ACC112 (cell line): ENCODE measurements at regions not wholly inside any gene's neighbourhood (a gene's known extent, or its start where the extent isn't known, plus 50 kb on each side); places are given as distances from the start of the nearest gene placed in this dataset.
A peak's percentile ranks its signal among the peaks of the same experiment; 100 is the strongest.

Source experiments
- H2AFZ ChIP-seq: fragments of 200-600 bp; sonication (generic); one replicate; pipeline ENCODE4 v1.6.0; 2017; ENCODE audit warnings: antibody characterized with exemption, low read length; ENCODE audit not compliant: unreplicated experiment
- H3K27ac ChIP-seq: fragments of 200-600 bp; sonication (generic); 2 replicates; pipeline ENCODE4 v1.5.1; 2014; ENCODE audit warnings: low read depth, mild to moderate bottlenecking, antibody characterized with exemption, low read length, moderate library complexity
- H3K27me3 ChIP-seq: fragments of 200-600 bp; sonication (generic); 2 replicates; pipeline ENCODE4 v1.6.1; 2014; ENCODE audit warnings: mild to moderate bottlenecking, antibody characterized with exemption, low read length, moderate library complexity, mixed read lengths; ENCODE audit not compliant: insufficient read depth
- H3K36me3 ChIP-seq: fragments of 200-600 bp; sonication (generic); 2 replicates; pipeline ENCODE4 v1.6.1; 2016; ENCODE audit warnings: mild to moderate bottlenecking, antibody characterized with exemption, low read length, moderate library complexity, mixed read lengths; ENCODE audit not compliant: insufficient read depth
- H3K4me1 ChIP-seq: fragments of 200-600 bp; sonication (generic); one replicate; pipeline ENCODE4 v1.6.1; 2016; ENCODE audit warnings: low read length, mixed read lengths; ENCODE audit not compliant: insufficient read depth, unreplicated experiment, control insufficient read depth
- H3K4me3 ChIP-seq: fragments of 200-600 bp; sonication (generic); 2 replicates; pipeline ENCODE4 v1.5.1; 2014; ENCODE audit warnings: mild to moderate bottlenecking, low read depth, low read length
- H3K79me2 ChIP-seq: fragments of 200-600 bp; sonication (generic); one replicate; pipeline ENCODE4 v1.6.0; 2016; ENCODE audit warnings: low read length; ENCODE audit not compliant: control insufficient read depth, unreplicated experiment, insufficient read depth

DNA sequence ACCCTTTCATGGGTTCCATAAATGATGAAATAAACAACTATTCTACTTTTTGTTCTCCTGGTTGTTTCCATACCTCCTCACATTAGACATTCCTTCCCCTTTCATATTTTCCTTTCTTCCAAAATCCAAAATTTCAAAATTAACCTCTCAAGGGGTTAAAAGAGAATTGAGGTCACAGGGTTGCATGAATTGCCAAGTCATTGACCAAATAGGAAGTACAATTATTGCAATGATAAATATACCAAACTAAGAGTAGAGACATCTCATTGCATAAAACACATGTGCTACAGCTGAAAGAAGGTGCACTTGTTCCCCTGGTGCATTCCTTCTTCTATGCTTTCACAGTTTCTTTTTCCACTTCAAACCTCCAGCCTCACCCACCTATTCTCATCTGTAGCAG, 136.1 kb downstream of the KCTD12 start:
- no peak overlapping the region for H2AFZ ChIP-seq
- no peak overlapping the region for H3K4me3 ChIP-seq
- no peak overlapping the region for H3K27ac ChIP-seq
- peaks cover 3% of the 10 kb centered on the region for H3K4me1 ChIP-seq
- no peaks in the 10 kb centered on the region for H3K36me3 ChIP-seq
- H3K27me3 ChIP-seq: no peaks in the 10 kb centered on the region
- no peaks in the 10 kb centered on the region for H3K79me2 ChIP-seq

DNA sequence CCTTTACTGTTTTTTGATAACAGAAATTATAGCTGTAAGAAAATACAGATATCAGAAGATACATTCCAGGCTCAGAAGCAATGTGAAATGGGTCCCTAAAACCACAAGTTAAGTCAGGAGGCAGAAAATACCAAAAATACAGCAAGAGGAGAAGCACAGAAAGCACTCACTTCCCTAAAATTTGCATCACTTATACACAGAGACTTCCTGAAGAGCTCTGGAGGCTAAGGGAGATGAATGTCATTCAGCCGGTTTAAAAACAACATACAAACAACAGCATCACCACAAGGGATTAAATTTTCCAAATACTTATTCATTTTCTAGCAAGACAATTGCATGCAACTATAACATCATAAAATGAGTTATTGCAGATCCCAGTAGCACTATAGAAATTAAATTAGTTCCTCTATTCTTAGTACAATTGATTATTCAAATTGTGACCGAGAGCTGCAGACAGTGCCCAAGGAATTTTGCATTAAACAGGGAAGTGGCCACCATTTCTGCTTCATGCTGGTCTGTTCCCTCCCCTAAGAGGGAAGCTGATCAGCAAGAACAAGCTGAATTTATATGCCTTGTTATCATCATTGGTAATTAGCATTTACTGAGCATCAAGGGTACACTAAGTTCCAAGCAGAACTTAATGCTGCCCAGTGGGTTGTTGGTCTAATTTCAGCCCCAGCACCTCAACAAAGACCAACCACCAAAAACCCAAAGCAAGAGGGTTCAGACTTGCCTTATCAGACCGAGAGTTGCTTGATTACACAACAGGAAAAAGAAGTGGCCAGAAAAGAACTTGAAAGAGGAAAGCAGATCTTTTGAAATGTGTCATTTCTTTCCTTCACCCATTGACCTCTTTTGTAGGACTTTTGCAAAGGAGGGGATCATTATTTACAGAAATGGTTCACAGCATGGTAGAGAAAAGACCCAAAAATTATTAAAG, 140.7 kb downstream of the KCTD12 start:
- H2AFZ ChIP-seq: no peak overlapping the region
- H3K36me3 ChIP-seq: no peaks in the 10 kb centered on the region; the same call in 1 of the 2 replicates
- no peak overlapping the region for H3K27ac ChIP-seq
- H3K27me3 ChIP-seq: no peaks in the 10 kb centered on the region
- peaks cover 3% of the 10 kb centered on the region for H3K4me1 ChIP-seq
- no peak overlapping the region for H3K4me3 ChIP-seq
- H3K79me2 ChIP-seq: no peaks in the 10 kb centered on the region

DNA sequence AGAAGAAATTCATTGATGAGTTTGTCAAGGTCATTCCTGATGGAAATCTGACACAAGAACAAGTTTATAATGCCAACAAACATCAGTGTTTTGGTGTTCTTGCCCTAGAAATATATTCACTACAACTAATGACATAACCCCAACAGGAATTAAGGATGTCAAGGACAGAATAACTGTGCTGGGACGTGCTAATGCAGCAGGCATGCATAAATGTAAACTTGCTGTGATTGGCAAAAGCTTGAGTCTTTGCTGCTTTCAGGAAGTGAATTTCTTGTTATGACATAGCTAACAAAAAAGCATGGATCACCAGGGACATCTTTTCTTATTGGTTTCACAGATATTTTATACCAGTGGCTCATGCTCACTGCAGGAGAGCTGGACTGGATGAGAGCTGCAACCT, 144.6 kb downstream of the KCTD12 start:
- Histone ChIP-seq H3K79me2 (no peaks in the 10 kb centered on the region), H2AFZ (no peak overlapping the region), H3K4me1 (peaks cover 3% of the 10 kb centered on the region), H3K27me3 (no peaks in the 10 kb centered on the region), H3K27ac (no peak overlapping the region), H3K36me3 (no peaks in the 10 kb centered on the region; the same call in 1 of the 2 replicates), H3K4me3 (no peak overlapping the region)

DNA sequence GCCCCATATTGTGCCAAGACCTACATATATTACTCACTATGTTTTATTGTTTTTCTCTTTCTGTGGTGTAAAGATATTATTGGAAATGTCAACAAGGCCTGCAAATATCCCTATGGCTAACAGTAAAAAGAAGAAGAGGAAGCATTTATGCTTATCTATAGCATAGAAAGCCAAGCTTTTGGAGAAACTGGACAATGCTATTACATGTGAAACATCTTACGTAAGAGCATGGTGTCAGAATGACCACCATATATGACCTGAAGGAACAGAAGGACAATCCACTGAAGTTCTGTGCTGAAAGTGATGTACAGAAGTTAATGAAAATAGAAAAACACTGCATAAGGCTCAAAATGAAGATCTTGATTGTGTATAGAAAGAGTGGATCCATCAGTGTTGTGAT, 145.2 kb downstream of the KCTD12 start:
- Histone ChIP-seq H3K4me1 (peaks cover 3% of the 10 kb centered on the region), H3K4me3 (no peak overlapping the region), H2AFZ (no peak overlapping the region), H3K27me3 (no peaks in the 10 kb centered on the region), H3K79me2 (no peaks in the 10 kb centered on the region), H3K27ac (no peak overlapping the region), H3K36me3 (no peaks in the 10 kb centered on the region; the same call in 1 of the 2 replicates)

DNA sequence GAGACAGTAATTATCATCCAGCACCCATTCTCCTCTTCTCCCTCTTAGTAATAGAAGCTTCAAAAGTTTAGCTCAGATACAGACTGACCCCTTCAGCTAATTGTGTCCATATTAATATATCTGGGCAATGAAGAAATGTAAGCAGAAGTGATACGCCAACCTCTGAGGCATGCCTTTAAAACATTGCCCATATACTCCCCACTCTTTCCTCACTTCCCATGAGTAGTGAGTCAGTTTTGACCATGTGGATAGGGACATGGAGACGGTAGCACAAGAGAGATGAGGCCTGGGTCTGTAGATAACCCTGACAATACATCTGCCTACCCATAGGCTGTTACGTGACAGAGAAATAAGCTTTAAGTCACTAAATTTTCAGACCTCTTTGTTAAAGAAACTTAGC, 147.6 kb downstream of the KCTD12 start:
- no peaks in the 10 kb centered on the region for H3K27me3 ChIP-seq
- no peaks in the 10 kb centered on the region for H3K4me1 ChIP-seq
- no peak overlapping the region for H3K4me3 ChIP-seq
- no peaks in the 10 kb centered on the region; the same call in 1 of the 2 replicates for H3K36me3 ChIP-seq
- no peak overlapping the region for H3K27ac ChIP-seq
- no peaks in the 10 kb centered on the region for H3K79me2 ChIP-seq
- H2AFZ ChIP-seq: no peak overlapping the region

DNA sequence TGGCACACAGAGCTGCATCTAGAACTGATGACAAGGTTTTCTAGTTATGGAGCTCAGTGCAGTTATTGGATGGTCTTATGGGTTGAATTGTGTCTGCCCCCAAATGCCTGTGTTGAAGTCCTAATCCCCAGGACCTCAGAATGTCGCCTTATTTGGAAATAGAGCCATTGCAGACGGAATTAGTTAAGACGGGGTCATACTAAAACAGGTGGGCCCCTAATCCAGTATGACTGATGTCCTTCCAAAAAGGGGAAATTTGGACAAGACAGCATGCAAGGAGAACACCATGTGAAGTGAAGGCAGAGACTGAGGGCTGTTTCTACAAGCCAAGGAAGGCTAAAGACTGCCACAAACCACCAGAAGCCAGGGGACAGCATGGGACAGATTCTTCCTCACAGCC, 148.7 kb downstream of the KCTD12 start:
- H3K27ac ChIP-seq: no peak overlapping the region
- H3K79me2 ChIP-seq: no peaks in the 10 kb centered on the region
- H3K4me3 ChIP-seq: no peak overlapping the region
- H2AFZ ChIP-seq: no peak overlapping the region
- H3K4me1 ChIP-seq: no peaks in the 10 kb centered on the region
- H3K27me3 ChIP-seq: no peaks in the 10 kb centered on the region
- H3K36me3 ChIP-seq: no peaks in the 10 kb centered on the region; the same call in 1 of the 2 replicates

DNA sequence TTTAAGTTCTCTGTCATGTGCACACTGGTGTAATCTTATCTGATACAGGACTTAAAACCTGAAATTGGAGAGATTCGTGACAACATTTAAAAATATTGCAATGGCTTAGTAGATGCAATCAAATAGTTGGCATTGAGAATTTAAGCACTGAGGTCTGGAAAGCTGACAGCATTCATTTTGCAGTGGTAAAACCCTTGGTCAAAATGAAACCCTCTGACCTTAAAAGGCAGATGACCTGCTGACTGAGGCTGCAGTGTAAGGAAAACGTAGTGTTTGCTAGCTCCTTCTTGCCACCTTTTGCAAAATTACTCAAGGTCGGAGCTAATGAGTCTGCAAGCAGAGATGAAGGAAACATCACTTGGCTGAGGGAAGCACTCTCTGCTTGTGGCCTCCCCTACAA, 150.6 kb downstream of the KCTD12 start:
- Histone ChIP-seq H3K36me3 (no peaks in the 10 kb centered on the region; the same call in 1 of the 2 replicates), H3K27ac (no peak overlapping the region), H3K27me3 (no peaks in the 10 kb centered on the region), H2AFZ (no peak overlapping the region), H3K79me2 (no peaks in the 10 kb centered on the region), H3K4me1 (peaks cover 2% of the 10 kb centered on the region), H3K4me3 (no peak overlapping the region)

DNA sequence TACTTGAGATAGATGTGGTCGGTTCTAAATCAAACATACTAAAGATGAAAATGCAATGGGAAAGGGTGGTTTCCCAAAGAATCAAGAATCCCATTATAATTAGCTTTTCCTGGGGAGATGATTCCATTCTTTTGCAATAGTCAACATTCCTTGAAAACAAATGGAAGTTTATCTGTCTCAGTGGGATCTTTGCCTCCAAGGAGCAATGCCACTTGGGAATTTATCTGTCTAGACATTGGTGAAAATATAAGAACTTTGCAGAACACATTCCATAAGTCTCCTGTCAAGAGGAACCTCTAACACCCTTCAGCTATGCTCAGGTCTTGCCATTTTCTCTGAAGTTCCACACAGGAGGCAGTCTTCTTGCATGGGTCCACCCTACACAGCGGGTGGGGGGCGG, 152.5 kb downstream of the KCTD12 start:
- Histone ChIP-seq H3K36me3 (no peaks in the 10 kb centered on the region), H3K4me1 (peaks cover 5% of the 10 kb centered on the region), H2AFZ (no peak overlapping the region), H3K27ac (no peak overlapping the region), H3K79me2 (no peaks in the 10 kb centered on the region), H3K27me3 (no peaks in the 10 kb centered on the region), H3K4me3 (no peak overlapping the region)

DNA sequence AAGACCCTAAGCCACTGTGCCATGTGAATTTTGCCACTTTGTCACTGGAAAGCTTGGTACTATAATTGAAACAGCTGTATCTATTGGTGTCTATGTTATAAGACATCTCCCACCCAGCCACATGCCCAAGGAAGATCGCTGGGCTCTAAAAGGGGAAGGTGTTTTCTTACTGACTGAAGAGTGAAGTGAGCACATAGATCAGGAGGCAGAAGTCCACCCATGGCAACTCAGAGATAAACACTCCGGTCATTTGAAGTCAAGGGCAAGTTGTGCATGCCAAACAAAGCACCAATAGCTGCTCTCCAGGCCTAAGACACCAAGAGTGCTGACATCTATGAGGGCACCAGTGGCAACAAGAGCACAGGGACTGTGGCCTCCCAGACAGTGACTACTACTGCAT, 153.8 kb downstream of the KCTD12 start:
- Histone ChIP-seq H3K36me3 (no peaks in the 10 kb centered on the region), H3K27ac (no peak overlapping the region), H3K79me2 (no peaks in the 10 kb centered on the region), H3K4me1 (peaks cover 5% of the 10 kb centered on the region), H3K27me3 (no peaks in the 10 kb centered on the region), H2AFZ (no peak overlapping the region), H3K4me3 (no peak overlapping the region)

DNA sequence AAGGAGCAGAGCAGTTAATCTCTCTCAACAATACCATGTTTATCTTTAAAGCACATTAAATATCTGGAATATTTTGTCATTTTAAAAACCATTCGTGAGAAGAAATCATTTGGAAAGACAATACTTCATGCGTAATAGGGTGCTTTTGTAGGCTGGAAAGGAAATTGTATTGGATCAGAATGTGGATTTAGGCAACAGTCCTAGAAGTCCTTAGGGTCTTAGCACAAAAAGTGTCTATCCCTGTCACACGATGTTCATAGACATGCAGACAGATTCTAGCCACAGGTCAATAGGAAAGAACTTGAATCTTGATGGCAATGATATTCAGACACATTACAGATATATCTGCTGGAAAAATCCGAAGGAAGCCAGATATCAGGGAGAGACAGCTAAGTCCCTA, 156.0 kb downstream of the KCTD12 start:
- H3K27me3 ChIP-seq: no peaks in the 10 kb centered on the region
- H3K4me3 ChIP-seq: no peak overlapping the region
- H3K4me1 ChIP-seq: peaks cover 11% of the 10 kb centered on the region
- no peaks in the 10 kb centered on the region for H3K36me3 ChIP-seq
- peak overlapping the region; percentile 85 for H3K27ac ChIP-seq
- H3K79me2 ChIP-seq: no peaks in the 10 kb centered on the region
- H2AFZ ChIP-seq: no peak overlapping the region

DNA sequence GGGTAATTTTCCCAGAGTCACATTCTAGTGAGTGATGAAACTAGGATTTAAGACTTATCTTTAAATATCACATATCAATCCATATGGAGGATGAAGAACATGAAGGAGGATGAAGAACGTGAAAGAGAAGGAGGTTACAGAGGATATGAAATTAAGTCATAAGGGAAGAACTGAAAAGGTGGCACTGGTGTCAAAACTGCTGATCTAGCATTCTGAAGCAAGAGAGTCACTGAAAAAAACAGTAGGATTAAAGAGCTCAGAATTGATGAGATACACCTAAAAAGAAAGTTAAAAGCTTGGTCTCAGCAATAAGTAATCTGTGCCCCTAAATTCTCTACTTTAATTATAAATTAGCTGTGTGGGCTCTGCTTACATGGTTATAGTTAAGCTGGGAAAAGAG, 156.5 kb downstream of the KCTD12 start:
- Histone ChIP-seq H3K27ac (peak overlapping the region; percentile 85), H3K4me3 (no peak overlapping the region), H2AFZ (no peak overlapping the region)

More for the DNA sequence above, 156.5 kb downstream of the KCTD12 start:
- H3K79me2 ChIP-seq: no peaks in the 10 kb centered on the region
- no peaks in the 10 kb centered on the region for H3K27me3 ChIP-seq
- peaks cover 15% of the 10 kb centered on the region for H3K4me1 ChIP-seq
- no peaks in the 10 kb centered on the region for H3K36me3 ChIP-seq
